Bronchial epithelial cell (primary cell): ENCODE measurements at regions not wholly inside any gene's neighbourhood (a gene's known extent, or its start where the extent isn't known, plus 50 kb on each side); places are given as distances from the start of the nearest gene placed in this dataset.
"Not testable (repeated sequence)": the region's sequence is repeated elsewhere in the genome, so short reads cannot be mapped to it uniquely, and the experiment has no call there.

Experiments
- DNase-seq: peaks from one replicate; pipeline ENCODE4 v3.0.0-alpha.2; 2010; ENCODE audit warnings: low read depth
- FAIRE-seq: peaks from 2 replicates; lab custom pipeline; 2011; peaks lifted over from hg19 to GRCh38; lab: Jason Lieb, UNC
- H3K27me3 ChIP-seq: 2 replicates; pipeline ENCODE4 v1.5.1; 2011; ENCODE audit warnings: low read length; ENCODE audit not compliant: control insufficient read depth, insufficient read depth
- H3K36me3 ChIP-seq: 2 replicates; pipeline ENCODE4 v1.5.1; 2011; ENCODE audit warnings: low read length; ENCODE audit not compliant: control insufficient read depth, insufficient read depth
- H3K4me3 ChIP-seq: 2 replicates; pipeline ENCODE4 v1.5.1; 2011; ENCODE audit warnings: mild to moderate bottlenecking, low read depth, low read length, control low read depth
- CTCF ChIP-seq: IDR thresholded peaks from 2 replicates; pipeline ENCODE4 v1.5.1; 2011; ENCODE audit warnings: mild to moderate bottlenecking, moderate library complexity, low read length, control low read depth, inconsistent platforms; ENCODE audit not compliant: insufficient read depth, severe bottlenecking

GRCh38 chr11:101835506-101836063 lies 79.2 kb upstream of the CEP126 start:
- no peak for TF ChIP-seq CTCF
- no peaks in the 10 kb centered on the region for H3K36me3 ChIP-seq
- DNase-seq, result peak; percentile 35
- no peaks in the 10 kb centered on the region for H3K27me3 ChIP-seq
- H3K4me3 ChIP-seq, result no peak overlapping the region
- FAIRE-seq, result no peak

DNA sequence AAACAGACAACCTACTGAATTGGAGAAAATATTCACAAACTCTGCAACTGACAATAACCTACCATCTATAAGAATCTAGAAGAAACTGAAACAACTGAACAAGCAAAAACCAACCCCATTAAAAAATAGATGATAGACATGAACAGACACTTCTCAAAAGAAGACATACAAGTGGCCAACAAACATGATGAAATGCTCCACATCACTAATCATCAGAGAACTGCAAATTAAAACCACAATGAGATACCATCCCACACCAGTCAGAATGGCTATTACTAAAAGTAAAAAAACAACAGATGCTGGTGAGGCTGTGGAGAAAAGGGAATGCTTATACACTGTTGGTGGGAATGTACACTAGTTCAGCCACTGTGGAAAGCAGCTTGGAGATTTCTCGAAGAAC lies 84.3 kb upstream of the CEP126 start:
- FAIRE-seq, result not testable (repeated sequence)

GRCh38 chr11:101825531-101825930 lies 89.3 kb upstream of the CEP126 start:
- TF ChIP-seq CTCF, result no peak
- DNase-seq, result no peak
- H3K27me3 ChIP-seq, result no peaks in the 10 kb centered on the region
- H3K4me3 ChIP-seq, result no peak overlapping the region
- no peaks in the 10 kb centered on the region for H3K36me3 ChIP-seq
- FAIRE-seq, result no peak

More for the DNA sequence above, 84.3 kb upstream of the CEP126 start:
- DNase-seq, H3K27me3 ChIP-seq, H3K36me3 ChIP-seq, H3K4me3 ChIP-seq: not testable (repeated sequence)

GRCh38 chr11:101817581-101817980 lies 97.2 kb upstream of the CEP126 start:
- FAIRE-seq (no peak), DNase-seq (no peak)
- Histone ChIP-seq H3K27me3 (no peaks in the 10 kb centered on the region), H3K4me3 (no peak overlapping the region), H3K36me3 (no peaks in the 10 kb centered on the region)
- TF ChIP-seq CTCF, result no peak

GRCh38 chr11:101816613-101817012 lies 98.2 kb upstream of the CEP126 start:
- TF ChIP-seq CTCF, result no peak
- H3K27me3 ChIP-seq, result no peaks in the 10 kb centered on the region
- DNase-seq (no peak), FAIRE-seq (no peak)
- no peak overlapping the region for H3K4me3 ChIP-seq
- no peaks in the 10 kb centered on the region for H3K36me3 ChIP-seq

- Histone ChIP-seq H3K4me3 (no peak overlapping the region), H3K36me3 (no peaks in the 10 kb centered on the region), H3K27me3 (no peaks in the 10 kb centered on the region)
- no peak for FAIRE-seq
- no peak for DNase-seq
- no peak for TF ChIP-seq CTCF
Observed at GRCh38 chr11:101812546-101812945, 102.3 kb upstream of the CEP126 start.
